ENCODE measurements at regions not wholly inside any gene's neighbourhood (a gene's known extent, or its start where the extent isn't known, plus 50 kb on each side); places are given as distances from the start of the nearest gene placed in this dataset.

- H3K4me2 ChIP-seq (ENCODE audit: low read depth, low read length, poor library complexity, severe bottlenecking), result no peak overlapping the region
- no peaks in the 10 kb centered on the region for H3K27me3 ChIP-seq (ENCODE audit: low read length)
- no peaks in the 10 kb centered on the region for H3K9me3 ChIP-seq (ENCODE audit: insufficient read depth, low read length)
- no peaks in the 10 kb centered on the region for H3K36me3 ChIP-seq (ENCODE audit: low read length)
- H3K27ac ChIP-seq (ENCODE audit: low read depth, low read length), result no peak overlapping the region
- TF ChIP-seq CTCF (IDR thresholded peaks at IDR 0.05; ENCODE audit: insufficient read depth, low read length, poor library complexity, severe bottlenecking) (no peak), EZH2phosphoT487 (conservative IDR thresholded peaks at IDR 0.05; ENCODE audit: low read length) (no peak)
- H3K9me2 ChIP-seq (replicated peaks; ENCODE audit: insufficient read depth, low read length), result no peaks in the 10 kb centered on the region
- no peaks in the 10 kb centered on the region for H3F3A ChIP-seq (ENCODE audit: insufficient read depth)
- H3K79me2 ChIP-seq (ENCODE audit: insufficient read depth, low read length), result no peaks in the 10 kb centered on the region
- no peaks in the 10 kb centered on the region for H4K20me1 ChIP-seq (ENCODE audit: low read depth, low read length)
- H3K9ac ChIP-seq (ENCODE audit: low read length), result no peak overlapping the region
- no peak overlapping the region for H2AFZ ChIP-seq (ENCODE audit: low read depth, low read length, severe bottlenecking)
- no peak overlapping the region for H3K4me3 ChIP-seq (ENCODE audit: insufficient read depth, low read length, poor library complexity, severe bottlenecking)
Observed at GRCh38 chr11:29006668-29007067, 898.5 kb downstream of the METTL15 start.

- TF ChIP-seq EZH2phosphoT487 (conservative IDR thresholded peaks at IDR 0.05; ENCODE audit: low read length), result no peak
- no peak for TF ChIP-seq CTCF (IDR thresholded peaks at IDR 0.05; ENCODE audit: insufficient read depth, low read length, poor library complexity, severe bottlenecking)
- Histone ChIP-seq H4K20me1 (ENCODE audit: low read depth, low read length) (no peaks in the 10 kb centered on the region), H3K9me2 (replicated peaks; ENCODE audit: insufficient read depth, low read length) (no peaks in the 10 kb centered on the region), H3K79me2 (ENCODE audit: insufficient read depth, low read length) (no peaks in the 10 kb centered on the region), H2AFZ (ENCODE audit: low read depth, low read length, severe bottlenecking) (no peak overlapping the region), H3K27me3 (ENCODE audit: low read length) (no peaks in the 10 kb centered on the region), H3F3A (ENCODE audit: insufficient read depth) (no peaks in the 10 kb centered on the region), H3K36me3 (ENCODE audit: low read length) (no peaks in the 10 kb centered on the region), H3K4me3 (ENCODE audit: insufficient read depth, low read length, poor library complexity, severe bottlenecking) (no peak overlapping the region), H3K27ac (ENCODE audit: low read depth, low read length) (no peak overlapping the region), H3K9ac (ENCODE audit: low read length) (no peak overlapping the region), H3K4me2 (ENCODE audit: low read depth, low read length, poor library complexity, severe bottlenecking) (no peak overlapping the region), H3K9me3 (ENCODE audit: insufficient read depth, low read length) (no peaks in the 10 kb centered on the region)
Observed at GRCh38 chr11:29005401-29005980, 897.3 kb downstream of the METTL15 start.

- no peak overlapping the region for H3K4me3 ChIP-seq (ENCODE audit: insufficient read depth, low read length, poor library complexity, severe bottlenecking)
- no peak overlapping the region for H3K9ac ChIP-seq (ENCODE audit: low read length)
- no peaks in the 10 kb centered on the region for H4K20me1 ChIP-seq (ENCODE audit: low read depth, low read length)
- no peaks in the 10 kb centered on the region for H3F3A ChIP-seq (ENCODE audit: insufficient read depth)
- H3K4me2 ChIP-seq (ENCODE audit: low read depth, low read length, poor library complexity, severe bottlenecking), result no peak overlapping the region
- TF ChIP-seq CTCF (IDR thresholded peaks at IDR 0.05; ENCODE audit: insufficient read depth, low read length, poor library complexity, severe bottlenecking), result no peak
- TF ChIP-seq EZH2phosphoT487 (conservative IDR thresholded peaks at IDR 0.05; ENCODE audit: low read length), result no peak
- no peaks in the 10 kb centered on the region for H3K36me3 ChIP-seq (ENCODE audit: low read length)
- no peaks in the 10 kb centered on the region for H3K9me3 ChIP-seq (ENCODE audit: insufficient read depth, low read length)
- no peak overlapping the region for H2AFZ ChIP-seq (ENCODE audit: low read depth, low read length, severe bottlenecking)
- no peaks in the 10 kb centered on the region for H3K27me3 ChIP-seq (ENCODE audit: low read length)
- H3K79me2 ChIP-seq (ENCODE audit: insufficient read depth, low read length), result no peaks in the 10 kb centered on the region
- no peak overlapping the region for H3K27ac ChIP-seq (ENCODE audit: low read depth, low read length)
- H3K9me2 ChIP-seq (replicated peaks; ENCODE audit: insufficient read depth, low read length), result no peaks in the 10 kb centered on the region
Observed at GRCh38 chr11:29002816-29003215, 894.6 kb downstream of the METTL15 start.

Measured in SU-DHL-6 (cell line).